ENCODE measurements at regions not wholly inside any gene's neighbourhood (a gene's known extent, or its start where the extent isn't known, plus 50 kb on each side); places are given as distances from the start of the nearest gene placed in this dataset.
A peak's percentile ranks its signal among the peaks of the same experiment; 100 is the strongest.

DNA sequence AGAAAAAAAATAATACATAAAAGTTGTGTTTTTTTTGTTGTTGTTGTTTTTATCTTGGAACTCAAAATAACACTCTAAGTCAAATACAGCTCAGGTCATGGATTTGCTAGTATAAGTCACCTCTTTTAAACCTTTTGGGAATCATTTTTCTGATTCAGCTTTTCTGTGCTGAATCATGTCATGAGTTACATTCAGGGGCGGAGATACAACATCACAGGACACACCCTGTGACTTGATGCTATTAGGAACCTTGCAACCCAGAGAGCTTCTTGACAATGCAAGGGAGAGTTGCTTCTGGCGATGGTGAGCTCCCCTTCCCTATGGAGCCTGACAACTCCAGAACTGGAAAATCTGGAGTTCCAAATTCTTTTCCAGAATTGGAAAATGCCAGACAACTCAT, 358.3 kb upstream of the C16orf82 start:
- H3K4me1 ChIP-seq (ENCODE audit: control insufficient read depth, low read length): peaks cover 66% of the 10 kb centered on the region

GRCh38 chr16:26709175-26709574, 357.6 kb upstream of the C16orf82 start:
- Histone ChIP-seq H3K27ac (ENCODE audit: low read depth, low read length) (no peak overlapping the region), H3K79me2 (ENCODE audit: control insufficient read depth, low read length) (no peaks in the 10 kb centered on the region), H3K36me3 (ENCODE audit: control insufficient read depth, low read length) (no peaks in the 10 kb centered on the region), H3F3A (ENCODE audit: control insufficient read depth, insufficient read depth) (no peaks in the 10 kb centered on the region), H3K4me1 (ENCODE audit: control insufficient read depth, low read length) (peaks cover 64% of the 10 kb centered on the region), H4K20me1 (ENCODE audit: control insufficient read depth, insufficient read depth, low read depth, low read length) (no peaks in the 10 kb centered on the region), H3K9me2 (replicated peaks; ENCODE audit: control insufficient read depth, low read length) (no peaks in the 10 kb centered on the region), H3K9me3 (ENCODE audit: control insufficient read depth, insufficient read depth, low read length) (no peaks in the 10 kb centered on the region), H3K4me3 (ENCODE audit: low read length) (no peak overlapping the region), H3K4me2 (ENCODE audit: low read length) (peak overlapping the region; percentile 20; the same call in 1 of the 2 replicates), H3K27me3 (ENCODE audit: control insufficient read depth, low read length) (no peaks in the 10 kb centered on the region)
- TF ChIP-seq EZH2phosphoT487 (IDR thresholded peaks at IDR 0.05; ENCODE audit: borderline replicate concordance, low read length): no peak
- TF ChIP-seq, protein P1, sequence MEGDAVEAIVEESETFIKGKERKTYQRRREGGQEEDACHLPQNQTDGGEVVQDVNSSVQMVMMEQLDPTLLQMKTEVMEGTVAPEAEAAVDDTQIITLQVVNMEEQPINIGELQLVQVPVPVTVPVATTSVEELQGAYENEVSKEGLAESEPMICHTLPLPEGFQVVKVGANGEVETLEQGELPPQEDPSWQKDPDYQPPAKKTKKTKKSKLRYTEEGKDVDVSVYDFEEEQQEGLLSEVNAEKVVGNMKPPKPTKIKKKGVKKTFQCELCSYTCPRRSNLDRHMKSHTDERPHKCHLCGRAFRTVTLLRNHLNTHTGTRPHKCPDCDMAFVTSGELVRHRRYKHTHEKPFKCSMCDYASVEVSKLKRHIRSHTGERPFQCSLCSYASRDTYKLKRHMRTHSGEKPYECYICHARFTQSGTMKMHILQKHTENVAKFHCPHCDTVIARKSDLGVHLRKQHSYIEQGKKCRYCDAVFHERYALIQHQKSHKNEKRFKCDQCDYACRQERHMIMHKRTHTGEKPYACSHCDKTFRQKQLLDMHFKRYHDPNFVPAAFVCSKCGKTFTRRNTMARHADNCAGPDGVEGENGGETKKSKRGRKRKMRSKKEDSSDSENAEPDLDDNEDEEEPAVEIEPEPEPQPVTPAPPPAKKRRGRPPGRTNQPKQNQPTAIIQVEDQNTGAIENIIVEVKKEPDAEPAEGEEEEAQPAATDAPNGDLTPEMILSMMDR (IDR thresholded peaks at IDR 0.05; ENCODE audit: low read depth, low read length, poor library complexity, severe bottlenecking): no peak

More for the DNA sequence above, 358.3 kb upstream of the C16orf82 start:
- Histone ChIP-seq H3K9me3 (ENCODE audit: control insufficient read depth, insufficient read depth, low read length) (no peaks in the 10 kb centered on the region), H3K79me2 (ENCODE audit: control insufficient read depth, low read length) (no peaks in the 10 kb centered on the region), H3K27me3 (ENCODE audit: control insufficient read depth, low read length) (no peaks in the 10 kb centered on the region), H3K36me3 (ENCODE audit: control insufficient read depth, low read length) (no peaks in the 10 kb centered on the region), H3K9me2 (replicated peaks; ENCODE audit: control insufficient read depth, low read length) (no peaks in the 10 kb centered on the region), H4K20me1 (ENCODE audit: control insufficient read depth, insufficient read depth, low read depth, low read length) (no peaks in the 10 kb centered on the region), H3F3A (ENCODE audit: control insufficient read depth, insufficient read depth) (no peaks in the 10 kb centered on the region), H3K4me2 (ENCODE audit: low read length) (no peak overlapping the region), H3K27ac (ENCODE audit: low read depth, low read length) (no peak overlapping the region), H3K4me3 (ENCODE audit: low read length) (no peak overlapping the region)
- TF ChIP-seq EZH2phosphoT487 (IDR thresholded peaks at IDR 0.05; ENCODE audit: borderline replicate concordance, low read length): no peak
- TF ChIP-seq, protein P1 (IDR thresholded peaks at IDR 0.05; ENCODE audit: low read depth, low read length, poor library complexity, severe bottlenecking): no peak

DNA sequence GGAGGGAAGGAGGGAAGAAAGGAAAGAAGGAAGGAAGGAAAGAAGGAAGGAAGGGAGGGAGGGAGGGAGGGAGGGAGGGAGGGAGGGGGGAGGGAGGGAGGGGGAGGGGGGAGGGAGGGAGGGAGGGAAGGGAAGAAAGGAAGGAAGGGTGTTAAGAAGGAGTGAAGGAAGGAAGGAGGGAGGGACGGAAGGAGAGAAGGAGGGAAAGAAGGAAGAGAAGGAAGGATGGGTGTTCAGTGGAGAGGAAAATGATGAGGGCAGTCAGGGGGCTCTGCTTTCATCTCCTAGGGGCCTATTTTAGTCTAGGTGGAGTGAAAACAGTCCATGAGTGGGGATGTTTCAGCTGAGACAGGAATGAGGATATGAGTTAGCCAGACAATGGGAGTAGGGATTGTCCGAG, 357.0 kb upstream of the C16orf82 start:
- Histone ChIP-seq H3K36me3 (ENCODE audit: control insufficient read depth, low read length) (no peaks in the 10 kb centered on the region), H3K79me2 (ENCODE audit: control insufficient read depth, low read length) (no peaks in the 10 kb centered on the region), H3K4me1 (ENCODE audit: control insufficient read depth, low read length) (peaks cover 64% of the 10 kb centered on the region), H3K4me3 (ENCODE audit: low read length) (no peak overlapping the region), H3K9me3 (ENCODE audit: control insufficient read depth, insufficient read depth, low read length) (no peaks in the 10 kb centered on the region), H3K9me2 (replicated peaks; ENCODE audit: control insufficient read depth, low read length) (no peaks in the 10 kb centered on the region), H3K4me2 (ENCODE audit: low read length) (no peak overlapping the region), H4K20me1 (ENCODE audit: control insufficient read depth, insufficient read depth, low read depth, low read length) (no peaks in the 10 kb centered on the region), H3K27me3 (ENCODE audit: control insufficient read depth, low read length) (no peaks in the 10 kb centered on the region), H3F3A (ENCODE audit: control insufficient read depth, insufficient read depth) (no peaks in the 10 kb centered on the region), H3K27ac (ENCODE audit: low read depth, low read length) (no peak overlapping the region)
- TF ChIP-seq EZH2phosphoT487 (IDR thresholded peaks at IDR 0.05; ENCODE audit: borderline replicate concordance, low read length): no peak
- TF ChIP-seq, protein P1 (IDR thresholded peaks at IDR 0.05; ENCODE audit: low read depth, low read length, poor library complexity, severe bottlenecking): no peak
